ENCODE measurements at regions not wholly inside any gene's neighbourhood (a gene's known extent, or its start where the extent isn't known, plus 50 kb on each side); places are given as distances from the start of the nearest gene placed in this dataset.

DNA sequence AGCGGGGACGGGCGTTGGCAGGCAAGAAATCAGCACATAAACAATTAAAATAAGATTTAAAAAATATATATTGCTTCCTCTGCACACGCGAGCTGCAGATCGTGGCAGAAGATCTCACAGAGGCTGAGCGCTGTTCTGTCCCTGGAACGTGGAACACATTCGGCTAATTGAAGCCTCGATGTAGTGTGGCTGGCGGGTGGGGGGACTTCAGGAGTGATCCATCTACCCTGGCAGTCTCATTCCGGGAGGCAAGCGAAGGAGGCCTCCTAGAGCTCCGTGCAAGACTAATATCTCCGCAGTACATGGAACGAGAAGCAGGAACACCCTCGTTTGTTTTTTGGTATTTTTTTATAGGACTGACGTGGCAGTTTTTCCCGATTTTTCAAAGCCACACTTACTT lies 402.4 kb downstream of the MN1 start:
- TF ChIP-seq, protein P1, sequence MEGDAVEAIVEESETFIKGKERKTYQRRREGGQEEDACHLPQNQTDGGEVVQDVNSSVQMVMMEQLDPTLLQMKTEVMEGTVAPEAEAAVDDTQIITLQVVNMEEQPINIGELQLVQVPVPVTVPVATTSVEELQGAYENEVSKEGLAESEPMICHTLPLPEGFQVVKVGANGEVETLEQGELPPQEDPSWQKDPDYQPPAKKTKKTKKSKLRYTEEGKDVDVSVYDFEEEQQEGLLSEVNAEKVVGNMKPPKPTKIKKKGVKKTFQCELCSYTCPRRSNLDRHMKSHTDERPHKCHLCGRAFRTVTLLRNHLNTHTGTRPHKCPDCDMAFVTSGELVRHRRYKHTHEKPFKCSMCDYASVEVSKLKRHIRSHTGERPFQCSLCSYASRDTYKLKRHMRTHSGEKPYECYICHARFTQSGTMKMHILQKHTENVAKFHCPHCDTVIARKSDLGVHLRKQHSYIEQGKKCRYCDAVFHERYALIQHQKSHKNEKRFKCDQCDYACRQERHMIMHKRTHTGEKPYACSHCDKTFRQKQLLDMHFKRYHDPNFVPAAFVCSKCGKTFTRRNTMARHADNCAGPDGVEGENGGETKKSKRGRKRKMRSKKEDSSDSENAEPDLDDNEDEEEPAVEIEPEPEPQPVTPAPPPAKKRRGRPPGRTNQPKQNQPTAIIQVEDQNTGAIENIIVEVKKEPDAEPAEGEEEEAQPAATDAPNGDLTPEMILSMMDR (IDR thresholded peaks at IDR 0.05): no peak
- no peak for TF ChIP-seq POLR2A (IDR thresholded peaks at IDR 0.05)
